Fibroblast of lung (primary cell): ENCODE measurements at regions not wholly inside any gene's neighbourhood (a gene's known extent, or its start where the extent isn't known, plus 50 kb on each side); places are given as distances from the start of the nearest gene placed in this dataset.

Source experiments
- DNase-seq, 2 donors: peaks; one replicate each; pipeline versions ENCODE4 v3.0.0 to v3.0.0-alpha.2; 2010; ENCODE audit warnings: low read depth in 2 of 2
- H2AFZ ChIP-seq: 2 replicates; pipeline ENCODE4 v1.5.1; 2012; ENCODE audit warnings: low read length, control low read depth, inconsistent platforms
- H3K27ac ChIP-seq: 2 replicates; pipeline ENCODE4 v1.5.1; 2011; ENCODE audit warnings: low read length, control low read depth; ENCODE audit not compliant: insufficient read depth
- H3K27me3 ChIP-seq: 2 replicates; pipeline ENCODE4 v1.5.1; 2011; ENCODE audit warnings: mild to moderate bottlenecking, low read length; ENCODE audit not compliant: control insufficient read depth, insufficient read depth
- H3K36me3 ChIP-seq: 2 replicates; pipeline ENCODE4 v1.5.1; 2011; ENCODE audit warnings: low read length; ENCODE audit not compliant: control insufficient read depth, insufficient read depth
- H3K4me1 ChIP-seq: 2 replicates; pipeline ENCODE4 v1.5.1; 2011; ENCODE audit warnings: low read length; ENCODE audit not compliant: control insufficient read depth, insufficient read depth; ENCODE audit errors: extremely low read depth
- H3K4me2 ChIP-seq: 2 replicates; pipeline ENCODE4 v1.5.1; 2011; ENCODE audit warnings: low read length, control low read depth; ENCODE audit not compliant: insufficient read depth; ENCODE audit errors: extremely low read depth
- H3K4me3 ChIP-seq, 4 experiments: fragments of 200-600 bp in 1 of 4; sonication (generic) in 1 of 4; replicated peaks in 1 of 4; 2 replicates each; pipeline ENCODE4 v1.5.1; 2011 to 2016; ENCODE audit warnings: low read length in 4 of 4, low read depth in 3 of 4, mild to moderate bottlenecking in 3 of 4, control low read depth in 2 of 4, inconsistent platforms in 1 of 4, mixed read lengths in 1 of 4; ENCODE audit not compliant: insufficient read depth in 1 of 4; ENCODE audit errors: control extremely low read depth in 1 of 4
- H3K79me2 ChIP-seq: 2 replicates; pipeline ENCODE4 v1.5.1; 2012; ENCODE audit warnings: mild to moderate bottlenecking, low read length, inconsistent platforms; ENCODE audit not compliant: control insufficient read depth, insufficient read depth
- H3K9ac ChIP-seq: 2 replicates; pipeline ENCODE4 v1.5.1; 2011; ENCODE audit warnings: mild to moderate bottlenecking, low read length, control low read depth; ENCODE audit not compliant: insufficient read depth
- H3K9me3 ChIP-seq: 2 replicates; pipeline ENCODE4 v1.5.1; 2012; ENCODE audit warnings: low read depth, low read length; ENCODE audit not compliant: control insufficient read depth, insufficient read depth
- H4K20me1 ChIP-seq: 2 replicates; pipeline ENCODE4 v1.5.1; 2011; ENCODE audit warnings: low read length; ENCODE audit not compliant: control insufficient read depth, insufficient read depth; ENCODE audit errors: extremely low read depth
- EZH2 ChIP-seq: IDR thresholded peaks from 2 replicates; pipeline ENCODE4 v1.5.1; 2012; ENCODE audit warnings: low read length, control low read depth, mild to moderate bottlenecking; ENCODE audit errors: missing control alignments
- TF ChIP-seq, protein P1 (sequence below), 2 donors: IDR thresholded peaks in 1 of 2; conservative IDR thresholded peaks in 1 of 2; 1 replicate in 1 of 2; 2 replicates in 1 of 2; pipeline ENCODE4 v1.5.1; 2011 to 2012; ENCODE audit warnings: low read length in 2 of 2, control low read depth in 1 of 2, inconsistent platforms in 1 of 2, low read depth in 1 of 2, mild to moderate bottlenecking in 1 of 2

- Histone ChIP-seq H4K20me1 (no peaks in the 10 kb centered on the region), H3K79me2 (no peaks in the 10 kb centered on the region), H3K4me2 (no peak overlapping the region), H3K27ac (no peak overlapping the region), H3K4me3 (no peak overlapping the region), H3K9ac (no peak overlapping the region), H3K27me3 (no peaks in the 10 kb centered on the region), H3K9me3 (no peaks in the 10 kb centered on the region), H2AFZ (no peak overlapping the region), H3K4me1 (no peaks in the 10 kb centered on the region), H3K36me3 (no peaks in the 10 kb centered on the region)
- DNase-seq = no peak
- TF ChIP-seq EZH2 = no peak
- TF ChIP-seq, protein P1, sequence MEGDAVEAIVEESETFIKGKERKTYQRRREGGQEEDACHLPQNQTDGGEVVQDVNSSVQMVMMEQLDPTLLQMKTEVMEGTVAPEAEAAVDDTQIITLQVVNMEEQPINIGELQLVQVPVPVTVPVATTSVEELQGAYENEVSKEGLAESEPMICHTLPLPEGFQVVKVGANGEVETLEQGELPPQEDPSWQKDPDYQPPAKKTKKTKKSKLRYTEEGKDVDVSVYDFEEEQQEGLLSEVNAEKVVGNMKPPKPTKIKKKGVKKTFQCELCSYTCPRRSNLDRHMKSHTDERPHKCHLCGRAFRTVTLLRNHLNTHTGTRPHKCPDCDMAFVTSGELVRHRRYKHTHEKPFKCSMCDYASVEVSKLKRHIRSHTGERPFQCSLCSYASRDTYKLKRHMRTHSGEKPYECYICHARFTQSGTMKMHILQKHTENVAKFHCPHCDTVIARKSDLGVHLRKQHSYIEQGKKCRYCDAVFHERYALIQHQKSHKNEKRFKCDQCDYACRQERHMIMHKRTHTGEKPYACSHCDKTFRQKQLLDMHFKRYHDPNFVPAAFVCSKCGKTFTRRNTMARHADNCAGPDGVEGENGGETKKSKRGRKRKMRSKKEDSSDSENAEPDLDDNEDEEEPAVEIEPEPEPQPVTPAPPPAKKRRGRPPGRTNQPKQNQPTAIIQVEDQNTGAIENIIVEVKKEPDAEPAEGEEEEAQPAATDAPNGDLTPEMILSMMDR (conservative IDR thresholded peaks at IDR 0.05 in 1 of 2, IDR thresholded peaks at IDR 0.05 in 1 of 2; ENCODE audit: low read depth in 1 of 2, low read length in 2 of 2) = no peak
Measured at GRCh38 chr12:71007020-71007419, 86.5 kb upstream of the PTPRR start.

DNA sequence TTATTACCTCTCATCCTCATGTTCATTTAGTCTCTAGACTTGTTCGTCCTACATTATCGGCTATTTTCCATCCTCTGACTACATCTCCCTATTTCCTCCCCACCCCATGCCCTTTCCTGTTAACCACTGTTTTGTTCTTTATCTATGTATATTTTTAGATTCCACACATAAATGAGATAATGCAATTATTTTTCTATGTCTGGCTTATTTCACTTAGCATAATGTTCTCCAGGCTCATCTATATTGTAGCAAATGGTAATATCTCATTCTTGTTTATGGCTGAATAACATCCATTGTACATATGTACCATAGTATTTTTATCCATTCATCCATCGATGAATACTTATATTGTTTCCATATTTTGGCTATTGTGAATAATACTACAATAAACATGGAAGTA, 84.6 kb upstream of the PTPRR start:
- no peaks in the 10 kb centered on the region for H4K20me1 ChIP-seq
- H3K4me3 ChIP-seq = no peak overlapping the region
- no peaks in the 10 kb centered on the region for H3K36me3 ChIP-seq
- H3K27me3 ChIP-seq = no peaks in the 10 kb centered on the region
- TF ChIP-seq EZH2 = no peak
- TF ChIP-seq, protein P1 (conservative IDR thresholded peaks at IDR 0.05 in 1 of 2, IDR thresholded peaks at IDR 0.05 in 1 of 2; ENCODE audit: low read depth in 1 of 2, low read length in 2 of 2) = no peak
- H2AFZ ChIP-seq = no peak overlapping the region
- no peaks in the 10 kb centered on the region for H3K9me3 ChIP-seq
- no peak overlapping the region for H3K9ac ChIP-seq
- no peak for DNase-seq
- no peak overlapping the region for H3K27ac ChIP-seq
- H3K79me2 ChIP-seq = no peaks in the 10 kb centered on the region
- H3K4me2 ChIP-seq = no peak overlapping the region
- H3K4me1 ChIP-seq = no peaks in the 10 kb centered on the region

GRCh38 chr12:71004578-71004977, 84.0 kb upstream of the PTPRR start:
- H3K9ac ChIP-seq = no peak overlapping the region
- H3K4me1 ChIP-seq = no peaks in the 10 kb centered on the region
- no peaks in the 10 kb centered on the region for H3K27me3 ChIP-seq
- no peaks in the 10 kb centered on the region for H4K20me1 ChIP-seq
- no peak overlapping the region for H3K27ac ChIP-seq
- H3K4me3 ChIP-seq = no peak overlapping the region
- H2AFZ ChIP-seq = no peak overlapping the region
- no peaks in the 10 kb centered on the region for H3K9me3 ChIP-seq
- DNase-seq = no peak
- TF ChIP-seq, protein P1 (conservative IDR thresholded peaks at IDR 0.05 in 1 of 2, IDR thresholded peaks at IDR 0.05 in 1 of 2; ENCODE audit: low read depth in 1 of 2, low read length in 2 of 2) = no peak
- no peak for TF ChIP-seq EZH2
- H3K79me2 ChIP-seq = no peaks in the 10 kb centered on the region
- H3K36me3 ChIP-seq = no peaks in the 10 kb centered on the region
- no peak overlapping the region for H3K4me2 ChIP-seq
